GM13977 (cell line): ENCODE measurements at regions not wholly inside any gene's neighbourhood (a gene's known extent, or its start where the extent isn't known, plus 50 kb on each side); places are given as distances from the start of the nearest gene placed in this dataset.

Experiments used
- DNase-seq: peaks from one replicate; pipeline ENCODE4 v3.0.0; 2012; ENCODE audit warnings: low spot score
- in situ Hi-C: fragments of 300-500 bp; cut with MboI; formaldehyde crosslinking; loops from one replicate; pipeline ENCODE4 v1.12.0; 2022; ENCODE audit warnings: low sequenced_read_pairs, low pct_unique_long_range_greater_than_20kb, mixed read lengths, inconsistent platforms; ENCODE audit not compliant: unreplicated experiment
- TF ChIP-seq, protein P1 (sequence below): IDR thresholded peaks from 2 replicates; pipeline ENCODE4 v1.5.1; 2012; ENCODE audit warnings: mild to moderate bottlenecking, control low read depth; ENCODE audit not compliant: insufficient read depth; ENCODE audit errors: extremely low read depth, missing control alignments

GRCh38 chr9:106678273-106678672, 184.7 kb upstream of the ZNF462 start:
- in situ Hi-C loops: no loop called here
- TF ChIP-seq, protein P1, sequence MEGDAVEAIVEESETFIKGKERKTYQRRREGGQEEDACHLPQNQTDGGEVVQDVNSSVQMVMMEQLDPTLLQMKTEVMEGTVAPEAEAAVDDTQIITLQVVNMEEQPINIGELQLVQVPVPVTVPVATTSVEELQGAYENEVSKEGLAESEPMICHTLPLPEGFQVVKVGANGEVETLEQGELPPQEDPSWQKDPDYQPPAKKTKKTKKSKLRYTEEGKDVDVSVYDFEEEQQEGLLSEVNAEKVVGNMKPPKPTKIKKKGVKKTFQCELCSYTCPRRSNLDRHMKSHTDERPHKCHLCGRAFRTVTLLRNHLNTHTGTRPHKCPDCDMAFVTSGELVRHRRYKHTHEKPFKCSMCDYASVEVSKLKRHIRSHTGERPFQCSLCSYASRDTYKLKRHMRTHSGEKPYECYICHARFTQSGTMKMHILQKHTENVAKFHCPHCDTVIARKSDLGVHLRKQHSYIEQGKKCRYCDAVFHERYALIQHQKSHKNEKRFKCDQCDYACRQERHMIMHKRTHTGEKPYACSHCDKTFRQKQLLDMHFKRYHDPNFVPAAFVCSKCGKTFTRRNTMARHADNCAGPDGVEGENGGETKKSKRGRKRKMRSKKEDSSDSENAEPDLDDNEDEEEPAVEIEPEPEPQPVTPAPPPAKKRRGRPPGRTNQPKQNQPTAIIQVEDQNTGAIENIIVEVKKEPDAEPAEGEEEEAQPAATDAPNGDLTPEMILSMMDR: no peak
- DNase-seq: no peak

DNA sequence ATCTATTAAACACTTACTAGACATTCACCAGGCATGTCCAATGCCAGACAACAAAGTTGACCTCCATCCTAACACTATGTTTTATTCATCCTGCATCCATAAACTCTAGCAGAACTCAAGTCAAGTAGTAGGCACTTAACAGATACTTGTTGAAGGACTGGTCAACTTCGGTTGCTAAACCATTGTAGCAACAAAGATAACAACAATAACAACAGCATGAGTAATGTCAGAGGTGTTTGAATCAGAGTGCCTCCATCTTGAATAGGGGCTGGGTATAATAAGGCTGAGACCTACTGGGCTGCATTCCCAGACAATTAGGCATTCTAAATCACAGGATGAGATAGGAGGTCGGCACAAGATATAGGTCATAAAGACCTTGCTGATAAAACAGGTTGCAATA, 180.5 kb upstream of the ZNF462 start:
- DNase-seq: no peak
- TF ChIP-seq, protein P1: no peak
- in situ Hi-C loops: no loop called here

GRCh38 chr9:106683454-106683853, 179.5 kb upstream of the ZNF462 start:
- in situ Hi-C loops: no loop called here
- DNase-seq: no peak
- TF ChIP-seq, protein P1: no peak

- in situ Hi-C loops: no loop called here
- DNase-seq: no peak
- TF ChIP-seq, protein P1: no peak
These were observed 177.8 kb upstream of the ZNF462 start for GRCh38 chr9:106684940-106685695.

DNA sequence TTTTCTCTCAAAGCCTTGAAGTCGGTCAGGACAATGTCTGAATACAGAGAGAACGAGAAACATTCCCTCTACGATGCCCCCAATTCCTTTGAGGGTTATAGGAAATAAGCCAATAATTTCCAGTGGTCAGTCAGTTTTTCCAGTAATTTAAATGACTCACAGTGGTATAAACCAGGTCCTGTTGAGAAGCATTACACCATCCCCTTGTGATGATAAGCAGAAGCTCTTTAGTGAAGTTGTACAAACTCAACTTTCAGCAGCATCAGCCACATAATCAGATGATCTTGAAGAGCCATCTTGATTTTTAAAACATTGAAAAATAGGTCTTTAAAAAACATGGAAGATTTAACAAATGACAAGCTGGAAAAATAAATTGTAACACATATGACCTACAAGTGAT, 173.9 kb upstream of the ZNF462 start:
- TF ChIP-seq, protein P1: no peak
- in situ Hi-C loops: no loop called here
- no peak for DNase-seq

DNA sequence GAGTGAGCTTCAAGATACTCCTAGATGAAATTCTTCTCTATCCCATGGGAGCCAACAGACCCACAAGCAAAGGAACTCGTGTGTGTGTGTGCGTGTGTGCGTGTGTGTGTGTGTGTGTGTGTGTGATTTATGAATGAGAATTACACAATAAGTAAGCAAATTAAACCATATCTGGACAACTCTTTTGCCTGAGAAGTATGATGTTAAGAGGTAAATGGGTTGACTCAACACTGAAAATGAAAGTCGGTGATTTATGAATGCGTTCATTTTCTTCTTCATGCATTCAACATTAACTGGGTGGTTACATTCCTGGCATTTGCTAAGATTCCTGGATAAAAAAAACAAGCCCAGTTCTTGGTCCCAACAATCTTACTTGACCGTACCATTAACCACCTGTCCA, 171.3 kb upstream of the ZNF462 start:
- TF ChIP-seq, protein P1: no peak
- DNase-seq: no peak
- in situ Hi-C loops: no loop called here
